CD4-positive, alpha-beta T cell treated with Interleukin-4 for 4 hours (primary cell): ENCODE measurements at regions not wholly inside any gene's neighbourhood (a gene's known extent, or its start where the extent isn't known, plus 50 kb on each side); places are given as distances from the start of the nearest gene placed in this dataset.

Source experiments
- DNase-seq: peaks from one replicate; pipeline ENCODE4 v3.0.0-alpha.2; 2020

DNA sequence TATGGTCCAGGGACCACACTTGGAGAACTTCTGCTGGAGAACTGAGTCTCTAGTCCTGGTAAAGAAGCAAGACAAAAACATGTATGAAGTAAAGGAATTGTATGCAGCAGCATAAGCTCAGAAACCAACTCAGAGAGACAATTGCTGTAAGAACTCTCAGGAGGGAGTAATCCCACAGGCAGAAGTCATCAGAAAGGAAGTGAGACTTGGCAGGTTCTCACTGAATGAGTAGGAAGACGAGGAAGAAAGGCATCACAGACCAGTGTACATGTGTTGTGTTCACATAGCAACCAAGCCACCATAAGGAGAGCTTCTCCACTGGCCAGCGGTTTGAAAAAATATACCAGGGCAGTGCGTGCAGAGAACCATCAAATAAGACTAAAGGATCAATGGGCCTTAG, 57.9 kb upstream of the FST start:
- no peak for DNase-seq

DNA sequence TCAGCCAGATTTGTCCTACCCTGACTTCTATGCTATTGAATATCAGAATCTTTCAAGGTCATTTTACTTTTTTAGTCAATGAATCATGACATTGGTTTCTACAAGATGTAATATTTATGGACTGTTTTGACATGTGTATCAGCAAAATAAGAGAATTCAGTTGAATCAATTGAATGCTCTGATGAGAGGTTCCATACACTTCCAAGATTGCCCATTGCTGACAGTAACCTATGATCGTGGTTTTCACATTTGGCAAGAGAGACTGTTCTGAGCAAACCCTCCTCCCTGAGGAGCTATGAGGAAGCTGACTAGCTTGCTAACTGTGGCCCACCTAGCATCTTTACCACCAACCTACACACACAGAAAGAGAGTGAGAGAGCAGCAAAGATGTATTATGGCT, 56.7 kb upstream of the FST start:
- DNase-seq = no peak

DNA sequence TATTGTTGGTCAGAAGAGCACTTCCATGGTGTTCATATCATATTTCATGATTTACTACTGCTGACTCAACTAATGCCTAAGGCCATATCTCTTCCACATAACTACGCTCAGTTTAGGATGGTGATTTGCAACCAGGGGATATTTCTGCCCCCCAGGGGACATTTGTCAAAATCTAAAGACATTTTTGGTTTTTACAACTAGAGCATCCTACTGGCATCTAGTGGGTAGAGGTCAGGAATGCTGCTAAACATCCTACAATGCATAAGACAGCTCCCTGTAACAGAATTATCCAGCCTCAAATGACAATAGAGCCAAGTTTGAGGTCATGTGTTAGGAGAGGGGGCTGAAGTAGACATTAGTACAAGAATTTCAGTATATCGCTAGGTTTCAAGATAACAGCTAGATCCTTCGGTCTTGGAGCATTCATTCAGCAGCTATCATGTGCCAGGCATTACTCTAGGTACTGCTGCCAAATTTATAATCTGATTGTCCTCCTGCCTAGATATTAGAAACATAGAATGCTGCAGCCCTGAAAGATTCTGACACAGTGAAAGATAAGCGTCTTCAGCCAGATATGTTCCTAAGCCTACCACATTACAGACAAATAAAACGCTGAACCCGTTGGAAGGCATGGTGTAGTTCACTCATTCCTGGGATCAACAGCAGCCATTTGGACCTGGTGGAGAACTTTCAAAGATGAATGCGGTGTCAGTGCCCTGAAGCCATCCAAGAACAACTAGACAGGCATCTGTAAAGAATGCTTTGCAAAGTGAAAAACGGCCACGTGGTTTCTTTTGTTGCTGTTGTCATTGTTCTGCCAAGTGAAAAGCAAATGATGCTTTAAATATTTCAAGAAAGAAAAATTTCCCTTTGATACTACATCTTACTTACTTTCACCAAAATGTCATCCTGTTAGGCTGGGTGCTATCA, 55.5 kb upstream of the FST start:
- DNase-seq = no peak

DNA sequence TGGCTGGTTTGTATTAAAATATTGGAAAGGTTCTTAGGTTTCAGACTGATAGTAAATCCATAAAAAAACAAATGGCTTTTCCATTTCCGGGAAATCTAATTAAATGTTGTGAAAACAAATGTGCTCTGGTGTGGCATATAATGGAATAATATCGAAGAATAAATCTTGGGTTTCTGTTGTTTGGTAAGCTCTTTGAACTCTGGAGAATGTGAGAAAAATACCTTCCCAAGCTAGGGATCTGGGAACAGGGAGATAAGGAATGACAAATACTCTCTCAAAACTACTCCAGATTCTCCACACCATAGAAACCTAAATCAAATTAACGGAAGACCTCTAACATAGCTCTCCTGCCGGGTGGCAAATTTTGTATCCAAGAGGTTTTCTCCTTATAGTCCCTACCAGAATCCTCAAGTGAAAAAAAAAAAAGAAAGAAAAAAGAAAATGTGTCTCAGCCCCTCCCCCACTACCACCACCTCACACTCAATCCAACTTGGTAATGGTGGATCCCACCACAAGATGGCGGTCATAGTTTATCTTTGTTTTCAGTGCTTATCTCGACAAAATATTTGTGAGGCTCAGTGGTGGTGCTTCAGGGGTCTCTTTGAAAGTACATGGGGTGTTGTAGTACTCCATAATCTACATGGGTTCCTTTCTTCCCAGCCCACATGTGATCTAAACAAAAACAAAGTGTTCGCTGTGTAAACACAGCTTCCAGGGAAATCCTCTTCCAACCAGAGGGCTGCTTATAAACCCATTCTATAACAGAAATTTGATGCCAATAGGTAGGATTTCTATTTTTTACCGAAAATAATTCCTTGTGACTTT, 54.5 kb upstream of the FST start:
- DNase-seq = no peak

DNA sequence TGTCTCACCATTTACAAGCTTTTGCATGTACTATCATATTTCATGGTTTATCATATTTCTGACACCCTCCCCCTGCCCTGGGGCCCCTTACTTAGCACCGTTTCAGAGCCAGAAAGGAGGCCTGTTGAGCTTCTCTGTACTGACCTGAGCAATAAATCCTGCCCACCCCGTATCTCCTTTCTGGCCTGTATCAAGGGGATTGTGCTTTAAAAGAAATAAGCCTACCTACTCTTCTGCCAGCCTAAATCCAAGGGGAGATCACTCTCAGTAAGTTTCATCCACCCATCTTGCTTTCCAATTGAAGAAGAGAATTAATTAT, 54.0 kb upstream of the FST start:
- DNase-seq = no peak

DNA sequence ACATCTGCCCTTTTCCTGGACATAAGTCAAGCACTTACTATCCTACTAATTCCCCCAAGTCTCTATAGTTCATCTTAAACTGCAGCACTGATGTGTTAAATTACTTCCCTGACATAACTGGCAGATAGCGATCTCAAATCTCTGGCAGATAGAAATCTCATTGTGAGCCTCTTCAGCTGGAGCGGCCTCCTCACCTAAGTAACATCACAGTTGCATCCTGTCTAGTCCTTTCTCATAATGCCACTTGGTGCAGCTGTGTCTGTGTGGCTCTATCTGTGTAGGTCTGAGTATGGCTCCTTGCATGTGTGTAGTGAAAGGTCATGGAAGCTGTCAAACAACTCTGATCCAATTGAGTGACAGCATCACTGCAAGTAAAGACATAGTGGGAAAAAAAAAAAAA, 53.6 kb upstream of the FST start:
- no peak for DNase-seq

DNA sequence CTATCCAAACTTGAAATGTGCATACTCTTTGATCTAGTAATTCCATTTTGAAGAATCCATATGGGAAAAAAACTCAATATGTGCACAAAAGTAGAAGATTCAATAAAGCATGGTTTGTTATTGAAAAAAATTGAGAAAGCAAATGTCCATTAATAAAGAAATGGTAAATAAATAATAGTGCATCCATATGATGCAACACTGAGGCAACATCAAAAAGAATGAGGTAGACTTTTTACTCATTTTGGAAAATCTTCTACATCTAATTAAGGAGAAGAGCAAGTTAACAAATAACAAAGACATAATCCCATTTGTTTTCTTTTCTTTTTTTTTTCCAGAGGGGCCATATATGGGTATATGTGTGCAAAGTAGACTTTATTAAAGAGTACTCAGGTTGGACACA, 52.5 kb upstream of the FST start:
- DNase-seq = no peak

DNA sequence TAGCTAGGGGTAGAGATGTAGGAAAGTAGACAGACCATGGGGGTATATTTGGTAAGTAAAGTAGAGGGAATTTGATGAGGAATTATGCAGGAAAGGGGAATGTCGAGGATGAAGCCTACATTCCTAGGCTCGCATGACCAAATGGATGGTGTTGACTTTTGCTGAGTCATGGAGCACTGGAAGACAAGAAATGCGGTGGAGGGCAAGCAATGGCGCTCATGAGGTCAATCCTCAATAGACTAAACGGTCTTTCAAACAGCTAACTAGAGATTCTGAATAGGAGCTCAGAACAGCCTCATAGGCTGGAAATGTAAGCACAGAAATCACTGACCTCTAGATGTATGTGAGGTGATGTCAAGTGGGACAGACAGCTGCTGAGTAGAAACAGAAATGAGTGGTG, 50.7 kb upstream of the FST start:
- DNase-seq = no peak

DNA sequence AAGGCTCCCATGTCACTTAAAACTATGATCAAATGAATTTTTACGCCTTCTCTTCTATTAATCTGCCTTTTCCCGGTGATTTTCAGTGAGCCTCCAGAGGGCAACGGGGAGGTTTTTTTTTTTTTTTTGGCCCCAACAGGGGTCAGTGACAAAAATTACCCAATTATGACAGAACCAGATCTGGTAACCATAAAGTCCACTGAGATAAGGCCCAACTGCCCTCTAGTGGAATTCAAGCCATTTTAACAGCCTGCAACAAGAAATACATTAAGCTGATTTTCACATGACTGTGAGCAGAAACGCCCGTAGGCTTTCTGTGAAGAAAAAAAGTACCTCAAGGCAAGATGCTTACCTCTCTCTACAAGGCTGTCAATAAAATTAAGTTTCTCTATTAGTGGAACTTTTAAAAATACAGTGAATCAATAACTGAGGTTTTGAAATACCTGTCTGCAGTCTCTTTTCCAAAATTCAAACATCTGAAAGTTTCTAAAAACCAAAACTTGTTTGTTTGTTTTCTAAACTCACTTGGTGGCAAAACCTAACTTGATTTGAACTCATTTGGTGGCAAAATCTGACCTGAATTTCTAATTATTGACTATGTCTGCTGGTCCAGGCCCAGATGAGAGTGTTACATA, 49.7 kb upstream of the FST start:
- no peak for DNase-seq
